Middle frontal gyrus (tissue), 1 donor: ENCODE measurements at regions not wholly inside any gene's neighbourhood (a gene's known extent, or its start where the extent isn't known, plus 50 kb on each side); places are given as distances from the start of the nearest gene placed in this dataset.
"Not testable (repeated sequence)": the region's sequence is repeated elsewhere in the genome, so short reads cannot be mapped to it uniquely, and the experiment has no call there.

Experiments used
- DNase-seq: peaks from one replicate; pipeline ENCODE4 v3.0.0-alpha.2; 2015; ENCODE audit warnings: low spot score; ENCODE audit errors: extremely low spot score

DNA sequence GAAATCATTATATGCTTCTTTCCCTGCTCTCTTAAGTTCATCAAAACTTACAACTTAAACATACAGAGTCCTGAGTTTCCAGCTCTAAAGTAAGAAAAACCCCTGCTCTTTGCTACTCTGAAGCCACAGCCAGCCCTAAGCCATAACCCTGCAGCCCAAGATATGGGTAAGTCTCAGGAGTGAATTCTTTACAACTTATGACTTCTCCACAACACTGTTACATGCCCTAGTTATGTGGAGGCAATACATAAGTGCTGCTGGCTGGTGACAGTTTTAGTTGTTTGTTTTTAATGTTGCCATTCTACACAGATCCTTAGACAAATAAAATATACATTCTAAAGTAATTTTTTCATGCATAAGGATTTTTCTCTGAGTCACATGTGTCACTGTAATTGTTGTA lies 100.2 kb downstream of the FBXO8 start:
- no peak for DNase-seq

DNA sequence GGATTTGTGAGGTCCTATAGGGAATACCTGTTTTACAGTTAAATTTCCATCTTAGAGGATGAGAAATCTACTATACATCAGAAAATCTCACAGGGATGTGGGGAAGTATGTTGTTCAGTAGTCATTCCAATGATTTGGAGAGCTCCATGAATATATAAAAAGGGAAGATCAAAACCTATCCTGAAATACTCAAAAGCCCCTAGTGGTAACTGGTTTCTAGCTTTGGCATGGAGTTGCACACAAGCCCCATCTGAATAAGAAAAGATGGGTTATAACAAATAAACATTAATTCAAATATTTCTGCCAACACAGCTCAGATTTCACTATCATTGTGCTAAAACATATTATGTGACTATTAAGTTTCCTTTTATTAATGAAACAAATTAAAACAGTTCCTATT lies 101.6 kb downstream of the FBXO8 start:
- DNase-seq: no peak

DNA sequence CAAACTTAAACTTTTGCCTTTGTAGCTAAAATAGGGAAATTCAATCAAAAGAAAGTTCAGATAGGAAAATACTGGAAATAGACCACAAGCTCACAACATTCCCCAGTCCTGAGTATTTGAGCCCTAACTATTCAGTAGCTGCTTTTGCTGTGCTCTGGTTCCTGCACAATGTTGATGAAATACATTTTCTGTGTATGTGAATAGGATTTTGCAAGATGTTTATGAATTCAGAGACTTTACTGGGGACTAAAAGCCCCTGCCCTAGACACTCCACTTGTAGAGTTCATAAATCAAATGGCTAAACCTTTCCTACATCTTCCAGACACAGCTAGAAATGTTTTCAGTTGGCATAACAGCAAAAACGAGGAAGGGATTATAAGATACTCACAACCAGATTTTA lies 105.9 kb downstream of the FBXO8 start:
- DNase-seq: no peak

DNA sequence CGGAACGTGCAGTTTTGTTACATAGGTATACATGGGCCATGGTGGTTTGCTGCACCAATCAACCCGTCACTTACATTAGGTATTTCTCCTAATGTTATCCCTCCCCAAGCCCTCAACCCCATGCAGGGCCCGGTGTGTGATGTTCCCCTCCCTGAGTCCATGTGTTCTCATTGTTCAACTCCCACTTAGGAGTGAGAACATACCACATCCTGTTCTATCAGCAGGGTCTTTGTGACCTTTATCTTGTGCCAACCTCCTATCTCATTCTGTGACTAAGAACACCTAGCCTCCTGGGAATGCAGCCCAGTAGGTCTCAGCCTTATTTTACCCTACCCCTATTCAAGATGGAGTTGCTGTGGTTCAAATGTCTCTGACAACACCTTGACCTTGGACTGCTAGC lies 107.6 kb downstream of the FBXO8 start:
- DNase-seq: not testable (repeated sequence)

DNA sequence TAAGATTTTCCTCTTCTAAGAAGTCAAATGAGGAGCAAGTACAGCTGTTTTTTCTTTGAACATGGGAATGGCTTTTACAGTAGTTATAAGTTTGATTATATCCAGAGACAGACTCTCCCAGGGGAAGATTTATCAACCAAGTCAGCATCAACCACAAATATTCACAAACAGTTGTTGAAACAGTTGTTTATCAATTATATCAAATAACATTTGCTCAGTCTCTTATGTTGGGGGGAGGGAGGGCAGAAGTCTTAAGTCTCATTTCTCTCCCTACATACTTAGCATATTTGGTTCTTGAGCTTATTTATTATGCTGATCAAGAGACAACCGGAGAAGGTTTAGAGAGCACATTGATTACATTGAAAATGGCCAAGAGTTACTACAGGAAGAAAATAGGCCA lies 110.1 kb downstream of the FBXO8 start:
- DNase-seq: no peak

DNA sequence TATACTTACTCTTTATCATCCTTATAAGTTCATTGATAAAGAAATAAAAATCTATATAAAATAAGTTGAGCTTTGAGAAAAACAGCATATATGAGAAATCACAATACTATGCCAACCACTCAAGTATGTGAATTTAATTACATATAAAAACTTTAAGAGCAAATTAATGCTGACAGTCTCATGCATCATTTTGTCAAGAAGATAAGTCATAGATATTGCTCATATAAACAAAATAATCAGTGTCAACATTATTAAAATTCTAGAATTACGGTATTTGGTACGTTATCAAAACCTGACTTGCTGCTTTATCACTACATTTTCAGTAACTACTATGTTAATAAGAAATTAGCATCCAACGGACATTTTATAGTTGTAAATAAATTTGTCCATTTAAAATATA lies 111.2 kb downstream of the FBXO8 start:
- no peak for DNase-seq

DNA sequence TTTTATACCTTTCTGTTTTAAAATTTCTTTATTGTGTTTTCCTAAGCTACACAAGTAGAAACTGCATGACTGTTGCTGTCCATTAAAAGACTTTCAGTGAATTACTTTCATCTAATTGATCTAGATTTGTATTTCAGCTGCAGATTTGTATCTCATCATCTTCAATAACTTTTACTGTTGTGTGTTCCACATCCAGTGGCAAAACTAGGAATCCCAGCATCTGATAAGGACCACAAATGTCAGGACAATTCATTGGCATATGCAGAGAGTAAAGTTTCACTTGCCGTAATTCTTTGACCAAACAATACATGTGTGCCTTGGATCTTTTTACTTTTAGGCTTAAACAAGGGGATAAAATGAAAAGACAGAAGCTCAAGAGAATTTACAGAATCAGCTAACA lies 112.6 kb downstream of the FBXO8 start:
- no peak for DNase-seq

DNA sequence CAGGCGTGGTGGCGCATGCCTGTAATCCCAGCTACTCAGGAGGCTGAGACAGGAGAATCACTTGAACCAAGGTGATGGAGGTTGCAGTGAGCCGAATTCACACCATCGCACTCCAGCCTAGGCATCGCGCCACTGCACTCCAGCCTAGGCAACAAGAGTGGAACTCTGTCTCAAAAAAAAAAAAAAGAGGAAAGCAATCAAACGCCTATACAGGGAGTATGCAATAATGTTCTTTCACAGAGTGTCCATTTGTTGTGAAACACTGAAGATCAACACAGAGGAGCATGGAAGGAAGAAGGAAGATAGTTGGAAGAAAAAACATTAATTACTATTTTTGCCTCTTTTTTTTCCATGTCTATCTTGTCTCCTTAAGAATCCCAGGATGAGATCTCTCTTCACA lies 113.4 kb downstream of the FBXO8 start:
- DNase-seq: no peak

DNA sequence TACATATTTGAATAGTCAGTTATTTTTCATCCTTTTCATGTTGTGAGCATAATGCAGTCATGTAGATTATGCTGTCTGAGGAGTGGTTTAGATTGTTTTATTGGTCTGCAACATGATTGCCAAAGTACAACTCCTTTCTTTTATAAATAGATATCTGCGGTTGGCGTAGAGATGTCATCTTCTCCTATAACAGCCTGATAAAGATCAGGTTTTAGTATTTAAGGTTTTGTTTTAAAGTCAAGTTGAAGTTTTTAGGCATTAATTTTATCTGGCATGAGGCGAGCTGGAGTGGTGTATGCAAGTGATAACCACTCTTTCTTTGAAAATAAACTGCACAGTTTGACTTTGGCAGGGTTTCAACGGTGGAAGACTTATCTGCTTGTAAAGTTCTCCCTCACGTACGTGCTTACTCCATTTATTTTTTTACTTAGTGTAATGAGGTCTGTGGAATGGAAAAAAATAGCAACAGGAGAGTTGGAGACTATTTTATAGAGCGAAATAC lies 126.3 kb downstream of the FBXO8 start:
- no peak for DNase-seq

DNA sequence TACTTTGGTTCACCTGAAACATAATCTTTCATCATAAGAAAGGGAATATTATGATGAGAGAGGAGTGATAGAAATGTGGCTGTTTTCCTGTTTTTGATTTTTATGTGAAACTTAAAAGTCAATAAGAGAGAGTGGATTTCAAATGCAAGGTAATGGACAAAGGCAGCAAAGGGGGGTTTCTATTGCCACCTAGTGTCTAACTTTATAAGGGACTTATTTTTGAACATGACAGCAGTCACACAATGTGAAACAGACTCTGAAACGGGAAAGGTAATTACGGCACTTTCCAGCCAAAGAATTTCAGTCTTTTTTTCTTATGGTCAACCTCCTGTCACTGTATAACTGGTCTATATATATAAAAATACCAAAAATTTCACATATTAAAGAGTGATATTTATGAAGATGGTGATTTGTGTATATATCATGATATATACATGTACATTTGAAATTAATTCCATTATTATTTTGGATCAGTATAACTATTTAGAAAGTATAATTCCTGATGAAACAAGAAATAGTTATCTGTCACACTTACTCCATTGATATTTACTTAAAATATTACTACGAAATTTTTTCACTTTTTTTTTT lies 127.1 kb downstream of the FBXO8 start:
- DNase-seq: peak; percentile 36

DNA sequence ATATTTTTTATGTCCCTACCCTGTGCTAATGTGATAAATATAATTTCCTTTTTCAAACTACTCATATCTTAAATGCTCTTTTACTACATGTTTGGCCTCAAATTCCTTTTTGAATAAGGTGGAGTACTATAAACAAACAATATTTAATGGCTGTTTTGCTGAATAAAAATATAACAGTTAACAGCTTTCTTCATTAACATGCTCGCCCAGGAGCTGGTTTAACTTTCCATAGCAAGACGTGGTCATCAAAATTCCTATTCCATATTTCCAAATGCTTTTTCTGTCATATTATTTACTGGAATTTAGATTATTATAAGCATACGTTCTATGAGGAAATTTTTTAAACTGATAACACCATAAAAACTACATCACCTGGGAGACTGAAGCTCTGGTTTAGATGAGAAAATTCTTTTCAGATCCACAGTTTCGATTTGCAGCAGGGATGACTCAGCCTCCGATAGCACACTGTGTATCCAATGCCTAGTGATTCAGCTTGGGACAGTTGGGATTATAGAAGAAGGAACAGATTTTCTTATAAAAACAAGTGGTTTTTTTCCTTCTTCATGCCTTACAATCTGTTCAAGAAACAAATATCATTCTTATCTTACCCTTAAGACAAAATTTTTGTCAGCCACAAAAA lies 129.1 kb downstream of the FBXO8 start:
- DNase-seq: no peak

DNA sequence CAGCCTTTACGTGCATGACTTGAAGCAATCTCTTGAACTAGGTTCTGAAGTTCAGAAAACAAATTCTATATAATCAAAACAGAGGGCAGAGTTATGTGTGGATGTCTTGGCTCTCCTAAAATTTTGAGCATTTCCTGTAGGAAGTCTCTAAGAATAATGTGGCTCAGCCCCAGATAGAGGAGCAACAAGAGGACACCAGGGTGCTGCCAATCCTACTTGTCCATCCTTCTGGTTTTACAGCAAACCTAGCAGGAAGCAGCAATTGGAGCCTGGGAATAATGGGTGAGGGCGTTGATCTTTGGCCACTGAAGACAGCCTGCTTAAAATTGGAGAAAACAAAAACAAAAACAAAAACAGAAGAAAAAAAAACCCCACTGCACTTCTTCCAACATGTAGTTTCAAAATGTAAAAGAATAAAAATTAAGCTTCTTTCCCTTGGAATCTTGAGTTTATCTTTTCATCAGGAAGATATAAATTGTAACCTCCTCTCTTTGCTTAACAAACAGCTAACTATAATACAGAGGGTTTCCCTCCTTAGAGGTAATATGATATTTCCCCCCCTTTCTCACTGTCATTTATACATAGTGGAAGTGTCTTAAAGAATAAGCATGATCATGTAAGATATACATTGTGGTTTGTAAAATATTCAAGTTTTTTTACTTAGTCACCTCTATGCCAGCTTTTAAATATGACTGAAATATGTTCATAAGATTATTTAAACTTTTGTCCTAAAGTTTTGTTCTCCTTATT lies 130.6 kb downstream of the FBXO8 start:
- no peak for DNase-seq

DNA sequence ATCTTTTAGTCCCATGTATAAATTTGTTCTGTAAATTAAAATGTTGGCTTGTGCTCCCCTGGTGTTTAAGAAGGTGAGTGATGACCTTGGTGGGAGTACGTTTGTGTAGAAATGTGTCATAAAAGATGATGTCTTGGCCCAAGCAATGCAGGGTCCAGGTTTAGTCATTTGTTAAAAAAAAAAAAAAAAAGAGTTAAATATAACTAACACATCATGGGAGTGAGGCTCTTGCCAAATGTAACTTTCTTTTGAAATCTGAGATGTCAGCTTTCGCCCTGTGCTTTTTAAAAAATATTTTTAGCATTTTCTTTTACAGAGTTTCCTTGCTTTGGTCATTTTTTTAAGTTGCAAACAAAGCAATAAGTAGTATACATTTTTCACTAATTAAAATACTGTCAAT lies 135.6 kb downstream of the FBXO8 start:
- no peak for DNase-seq

DNA sequence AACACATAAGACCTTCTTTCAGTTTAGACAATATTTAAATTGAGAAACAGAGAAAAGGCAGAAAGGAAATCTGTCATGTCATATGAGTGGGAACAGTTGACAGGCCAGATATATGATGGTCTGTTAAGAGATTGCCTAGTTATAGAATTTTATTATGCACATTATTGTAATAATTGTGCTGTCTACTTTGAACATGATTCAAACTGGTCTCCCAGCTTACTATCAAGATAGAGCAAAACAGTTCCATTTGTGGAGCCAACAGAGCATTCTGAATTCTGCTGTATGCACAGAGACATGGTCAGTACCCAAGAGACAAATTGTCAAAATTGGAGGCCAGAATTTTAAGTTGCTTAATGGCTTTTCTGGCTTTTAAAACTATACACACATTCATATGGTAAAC lies 139.4 kb downstream of the FBXO8 start:
- no peak for DNase-seq

DNA sequence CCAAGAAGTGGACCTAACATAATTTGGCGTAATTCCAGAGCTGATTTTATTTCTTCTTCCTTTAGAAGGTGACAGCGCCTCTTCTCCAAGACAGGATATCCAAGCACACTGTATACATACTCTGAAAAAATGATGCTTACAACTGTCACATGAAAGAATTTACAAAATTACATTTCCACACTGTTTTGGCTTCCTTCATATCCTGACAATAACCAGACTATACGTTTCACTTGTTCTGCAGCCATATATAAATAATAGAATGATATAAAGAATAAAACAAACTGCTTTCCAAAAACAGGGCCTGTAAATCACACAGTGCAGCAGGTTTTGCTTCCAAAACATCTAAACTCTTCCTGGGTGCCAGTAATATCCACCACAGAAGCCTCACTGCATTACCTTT lies 141.6 kb downstream of the FBXO8 start:
- DNase-seq: no peak

DNA sequence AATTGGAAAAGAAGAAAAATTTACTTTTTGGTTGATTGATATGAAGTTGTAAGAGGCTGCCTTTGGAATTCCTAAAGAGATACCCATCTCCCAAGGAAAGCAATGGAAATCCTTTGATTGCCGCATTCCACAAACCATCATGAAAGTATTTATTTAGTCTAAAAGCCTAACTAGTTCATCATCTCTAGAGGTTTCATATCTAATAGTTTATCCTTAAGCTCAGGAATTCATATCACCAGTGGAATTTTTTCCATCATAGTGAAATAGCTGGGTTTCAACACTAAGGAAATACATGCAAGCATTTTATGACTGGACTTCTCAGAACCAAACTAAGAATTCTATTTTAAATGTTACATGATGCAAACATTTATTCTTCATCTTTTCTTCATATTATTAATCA lies 144.9 kb downstream of the FBXO8 start:
- DNase-seq: no peak

DNA sequence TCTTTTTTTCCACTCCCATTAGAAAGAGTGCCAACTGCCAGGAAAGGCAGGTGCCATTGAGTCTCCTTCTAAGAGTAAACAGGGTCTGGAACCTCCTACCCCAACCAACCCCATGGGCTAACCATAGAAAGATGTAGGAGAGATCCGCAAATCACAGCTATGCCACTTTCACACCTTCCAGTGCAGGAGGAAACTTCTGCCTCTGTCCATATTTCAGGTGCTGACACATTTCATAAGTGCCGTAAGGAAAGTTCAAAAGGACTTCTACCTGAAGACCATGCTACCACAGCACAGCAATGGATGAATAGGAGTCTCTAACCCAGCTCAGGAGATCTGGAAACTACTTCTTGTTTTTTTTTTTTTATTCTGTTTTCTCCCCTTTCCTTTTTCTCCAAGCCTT lies 145.8 kb downstream of the FBXO8 start:
- DNase-seq: no peak

DNA sequence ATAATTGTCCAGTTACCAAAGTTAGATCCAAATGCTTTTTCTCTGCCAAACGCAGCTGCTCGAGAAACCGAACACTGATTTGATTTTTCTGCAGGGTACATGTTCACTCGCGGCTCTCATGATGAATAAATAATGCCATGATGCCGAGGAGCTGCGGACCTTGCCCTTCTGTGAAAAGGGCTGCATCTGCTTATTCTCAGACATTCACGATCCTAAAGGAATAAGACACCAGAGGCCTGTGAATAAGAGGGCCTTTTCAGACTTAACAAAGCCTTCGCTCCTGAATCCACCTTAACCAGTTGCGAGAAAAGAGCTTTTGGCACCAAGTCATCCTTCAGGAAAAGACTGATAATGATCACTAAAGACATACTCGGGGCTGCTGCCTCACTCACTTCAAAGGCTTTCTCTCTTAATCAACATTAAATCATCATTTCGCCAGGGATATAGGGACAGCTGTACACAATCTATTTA lies 147.5 kb downstream of the FBXO8 start:
- DNase-seq: no peak

DNA sequence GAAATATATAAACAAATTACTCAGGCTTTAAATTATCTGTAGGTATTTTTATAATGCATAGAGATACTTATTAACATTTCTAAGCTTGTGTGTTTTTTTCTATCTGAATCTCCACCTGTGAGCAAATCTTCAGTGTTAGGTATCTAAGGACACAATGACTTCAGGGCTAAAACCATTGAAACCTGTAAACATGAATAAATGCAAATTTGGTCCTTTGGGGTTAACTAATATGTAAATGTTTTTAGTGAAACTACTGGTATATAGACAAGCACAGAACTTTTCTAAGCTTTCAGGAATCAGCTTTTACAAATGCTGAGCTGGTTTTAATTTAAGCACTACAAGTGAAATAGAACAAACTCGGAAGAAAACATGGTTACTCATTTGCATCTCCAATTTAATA lies 147.9 kb downstream of the FBXO8 start:
- DNase-seq: no peak

DNA sequence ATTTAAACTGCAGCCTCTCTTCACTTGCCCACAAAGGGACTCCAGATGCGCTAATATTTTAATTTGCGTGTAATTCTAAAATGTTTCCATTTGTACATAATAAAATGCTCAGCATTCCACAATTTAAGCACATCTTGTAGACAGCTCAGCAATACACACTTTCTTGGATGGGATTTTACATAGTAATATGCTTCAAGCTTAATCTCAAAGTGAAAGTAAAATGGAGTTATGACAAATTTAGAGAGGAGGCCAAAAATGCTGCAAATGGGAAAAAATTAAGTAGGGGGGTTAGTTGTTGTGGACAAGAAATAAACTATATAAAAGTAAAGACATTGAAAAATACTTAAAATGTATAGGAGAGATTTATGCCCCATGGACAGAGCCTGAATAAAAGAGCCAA lies 149.1 kb downstream of the FBXO8 start:
- DNase-seq: no peak

DNA sequence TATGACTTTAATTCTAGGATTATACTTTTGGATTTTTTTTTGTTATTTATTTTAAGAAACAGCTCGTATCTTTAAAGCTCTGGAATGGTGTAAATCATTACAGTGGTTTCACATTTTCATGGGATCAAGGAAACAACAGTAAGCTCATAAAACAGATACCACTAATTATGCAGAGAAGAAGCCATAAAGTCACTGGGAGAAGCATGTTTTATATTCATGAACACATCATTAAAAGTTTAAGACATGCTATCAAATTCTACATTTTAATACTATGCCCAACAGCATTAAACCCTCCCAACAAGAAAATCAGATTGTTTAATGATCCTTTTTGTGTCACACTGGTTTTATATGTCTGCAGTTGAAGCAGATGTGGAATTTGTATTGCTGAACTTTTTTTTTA lies 149.9 kb downstream of the FBXO8 start:
- DNase-seq: no peak

DNA sequence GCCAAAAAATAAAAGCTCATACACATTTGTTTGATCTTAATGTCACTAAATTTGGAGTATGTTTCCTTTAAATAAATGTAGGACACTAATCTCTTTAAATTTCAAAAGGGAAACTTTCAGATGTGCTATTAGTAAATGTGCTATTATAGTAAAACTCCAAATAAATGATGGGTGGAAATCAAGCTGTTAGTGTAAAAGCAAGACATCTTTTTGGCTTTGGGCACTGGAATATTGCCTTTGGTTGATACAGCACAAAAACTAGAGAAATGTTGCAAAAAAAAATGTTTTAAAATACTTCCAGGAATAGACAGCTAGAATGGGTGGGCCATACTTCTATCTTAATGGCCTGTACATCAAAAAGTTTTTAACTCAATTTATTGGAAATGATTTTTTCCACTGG lies 151.6 kb downstream of the FBXO8 start:
- DNase-seq: no peak

DNA sequence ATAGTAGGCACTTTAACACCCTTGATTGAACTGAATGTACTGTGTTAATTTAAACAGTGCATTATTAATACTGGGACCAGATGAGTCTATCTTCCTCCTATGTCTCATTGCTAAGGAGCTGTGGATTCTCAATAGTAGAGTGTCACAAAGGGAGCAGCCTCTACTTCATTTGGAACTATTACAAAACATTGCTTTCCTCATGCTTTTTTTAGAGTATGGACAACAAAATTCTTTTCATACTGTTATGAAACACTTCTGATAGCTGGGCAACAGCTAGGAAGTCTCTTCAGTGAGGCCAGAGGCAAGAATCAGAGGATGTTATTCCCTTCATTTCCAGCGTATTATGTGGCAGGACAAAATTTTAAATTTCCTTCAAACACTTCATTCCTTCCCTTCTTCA lies 160.8 kb downstream of the FBXO8 start:
- DNase-seq: no peak
